Ovary (tissue), 7 donors: ENCODE measurements at regions not wholly inside any gene's neighbourhood (a gene's known extent, or its start where the extent isn't known, plus 50 kb on each side); places are given as distances from the start of the nearest gene placed in this dataset.

Experiments used
- DNase-seq, 5 donors: peaks; one replicate each; pipeline ENCODE4 v3.0.0-alpha.2; 2019 to 2020
- H3K27ac ChIP-seq, 2 donors: fragments of 200-600 bp; one replicate each; pipeline versions ENCODE4 v1.5.1 to v1.8.0; 2019 to 2022
- H3K27me3 ChIP-seq: fragments of 200-600 bp; one replicate; pipeline ENCODE4 v1.8.0; 2022
- H3K36me3 ChIP-seq: fragments of 200-600 bp; sonication (generic); one replicate; pipeline ENCODE4 v1.5.1; 2019
- H3K4me1 ChIP-seq: one replicate; pipeline ENCODE4 v1.8.1; 2013; ENCODE audit warnings: mild to moderate bottlenecking, moderate library complexity; ENCODE audit not compliant: insufficient read depth
- H3K4me3 ChIP-seq: fragments of 200-600 bp; sonication (generic); one replicate; pipeline ENCODE4 v1.5.1; 2017
- H3K9me3 ChIP-seq, 2 donors: fragments of 200-600 bp in 1 of 2; sonication (generic) in 1 of 2; one replicate each; pipeline versions ENCODE4 v1.5.1 to v1.8.1; 2013 to 2019; ENCODE audit warnings: mild to moderate bottlenecking in 1 of 2, moderate library complexity in 1 of 2
- CTCF ChIP-seq, 3 donors: fragments of 450-650 bp in 2 of 3; fragments of 200-600 bp in 1 of 3; IDR thresholded peaks; one replicate each; pipeline versions ENCODE4 v1.5.1 to v1.8.0; 2016 to 2022; ENCODE audit warnings: antibody characterized with exemption in 3 of 3, mild to moderate bottlenecking in 1 of 3
- EP300 ChIP-seq: sonication (generic); formaldehyde crosslinking; IDR thresholded peaks from one replicate; pipeline ENCODE4 v1.6.1; 2017; ENCODE audit warnings: antibody characterized with exemption
- POLR2A ChIP-seq: fragments of 450-650 bp; IDR thresholded peaks from one replicate; pipeline ENCODE4 v1.6.1; 2017; ENCODE audit warnings: antibody characterized with exemption, mild to moderate bottlenecking, moderate library complexity
- WGBS, 3 donors: extraction: QIAGEN DNeasy Blood & Tissue Kit in 1 of 3; methylation state at CpG; one replicate each; pipeline versions ENCODE4 v1.1.5 to v1.1.7; 2013 to 2017; 5-methylcytosine and 5-hydroxymethylcytosine counted together
- intact Hi-C, 4 donors: fragments of 100-400 bp; cut with DNase I; formaldehyde crosslinking; loops; one replicate each; pipeline versions ENCODE4 v1.11.0 to v1.15.1; 2022 to 2023
- donor health status: DM: no; HTN: no; CAD: no; lungs with moderate emphysema.
- donor health status: DM: no; HTN: no; CAD: no.
- donor health status: Bipolar disorder and iron deficiency.
- donor health status: DM: no; HTN: no; CAD: no.
- donor health status: DM: yes; HTN: yes; CAD: no.

DNA sequence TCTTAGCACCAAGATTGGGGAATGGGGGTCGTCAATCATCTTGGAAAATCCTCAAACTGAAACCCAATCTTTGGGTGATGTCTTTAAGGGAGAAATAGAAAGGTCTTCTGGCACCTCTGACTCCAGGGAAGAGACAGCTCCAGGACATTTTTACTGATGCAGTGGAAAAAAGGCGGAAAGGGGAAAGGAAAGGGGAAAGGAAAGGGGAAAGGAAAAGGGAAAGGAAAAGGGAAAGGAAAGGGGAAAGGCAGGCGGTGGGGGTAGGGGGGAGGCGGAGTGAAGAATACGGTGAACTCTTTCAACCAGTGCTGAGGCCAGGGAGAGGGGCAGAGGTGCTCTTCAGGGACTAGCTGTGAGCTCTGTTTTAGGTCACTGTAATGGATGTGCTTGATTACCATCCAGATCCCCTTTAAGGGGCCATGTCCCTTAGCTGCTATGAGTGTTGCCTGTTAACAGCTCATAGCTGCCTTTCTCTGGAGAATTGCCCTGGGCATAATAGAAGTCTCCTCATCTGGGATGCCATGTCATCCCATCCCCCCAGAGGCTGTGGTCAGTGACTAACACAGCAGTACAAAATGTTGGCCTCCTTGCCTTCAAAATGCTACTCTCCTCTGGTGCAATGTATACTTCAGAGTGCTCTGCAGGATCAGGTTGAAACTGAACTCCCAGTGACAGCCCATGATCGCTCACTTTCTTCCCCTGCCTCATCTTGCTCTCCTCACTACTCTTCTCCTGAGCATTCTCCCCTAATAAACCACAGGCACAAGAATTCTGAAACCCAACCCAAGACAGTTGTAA lies 92.4 kb upstream of the AP1S2 start:
- no peak overlapping the region for H3K27ac ChIP-seq
- intact Hi-C loops = loop anchor here in 1 of 4 donors (5.0 kb wide), 1 partner anchor 740 kb away; no protein-coding TSS in a partner anchor
- no peak for TF ChIP-seq POLR2A
- TF ChIP-seq CTCF (IDR thresholded peaks at IDR 0.05) = no peak
- no peak for TF ChIP-seq EP300

GRCh38 chrX:15943391-15943790 lies 88.8 kb upstream of the AP1S2 start:
- no peaks in the 10 kb centered on the region for H3K9me3 ChIP-seq
- H3K27ac ChIP-seq = no peak overlapping the region
- H3K4me1 ChIP-seq = no peaks in the 10 kb centered on the region
- no peak overlapping the region for H3K4me3 ChIP-seq
- no peak for DNase-seq
- no peak for TF ChIP-seq EP300
- TF ChIP-seq POLR2A = no peak
- TF ChIP-seq CTCF (IDR thresholded peaks at IDR 0.05) = no peak
- intact Hi-C loops = no loop called here
- 12 to 45% (median 24%) methylated on average over 2 of the region's 2 CpGs for WGBS, 3 donors
- no peaks in the 10 kb centered on the region for H3K27me3 ChIP-seq
- no peaks in the 10 kb centered on the region for H3K36me3 ChIP-seq

More for the DNA sequence above, 92.4 kb upstream of the AP1S2 start:
- DNase-seq = no peak
- Histone ChIP-seq H3K4me3 (no peak overlapping the region), H3K27me3 (no peaks in the 10 kb centered on the region), H3K9me3 (no peaks in the 10 kb centered on the region), H3K4me1 (no peaks in the 10 kb centered on the region), H3K36me3 (no peaks in the 10 kb centered on the region)
- 47 to 61% (median 61%) methylated on average over 6 of the region's 6 CpGs for WGBS, 3 donors

- Histone ChIP-seq H3K36me3 (no peaks in the 10 kb centered on the region), H3K4me1 (no peaks in the 10 kb centered on the region), H3K27me3 (no peaks in the 10 kb centered on the region), H3K9me3 (no peaks in the 10 kb centered on the region), H3K27ac (no peak overlapping the region), H3K4me3 (no peak overlapping the region)
- 64 to 90% (median 67%) methylated on average over 2 of the region's 2 CpGs for WGBS, 3 donors
- DNase-seq = no peak
- intact Hi-C loops = no loop called here
- TF ChIP-seq POLR2A (no peak), CTCF (IDR thresholded peaks at IDR 0.05) (no peak), EP300 (no peak)
Observed at GRCh38 chrX:15942307-15942706, 87.7 kb upstream of the AP1S2 start.

DNA sequence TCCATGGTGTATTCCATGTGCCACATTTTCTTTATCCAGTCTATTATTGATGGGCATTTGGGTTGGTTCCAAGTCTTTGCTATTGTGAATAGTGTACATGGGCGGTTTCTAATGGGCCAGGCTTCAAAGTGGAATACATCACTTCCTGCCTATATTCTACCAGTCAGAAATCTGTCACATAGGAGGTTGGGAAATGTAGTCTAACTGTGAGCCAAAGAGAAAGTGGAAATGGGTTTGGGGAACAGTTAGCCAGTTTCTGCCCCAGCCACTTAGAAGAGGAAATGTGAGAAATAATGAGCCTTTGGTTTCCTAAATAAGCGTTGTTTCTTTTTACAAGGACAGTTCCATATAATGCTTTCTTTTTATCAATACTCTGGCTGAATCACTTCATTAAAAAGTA lies 85.1 kb upstream of the AP1S2 start:
- H3K36me3 ChIP-seq = no peaks in the 10 kb centered on the region
- intact Hi-C loops = no loop called here
- DNase-seq = no peak
- WGBS, 3 donors = 86 to 90% (median 88%) methylated on average over 2 of the region's 2 CpGs
- TF ChIP-seq POLR2A (no peak), CTCF (IDR thresholded peaks at IDR 0.05) (no peak), EP300 (no peak)
- no peaks in the 10 kb centered on the region for H3K4me1 ChIP-seq
- H3K4me3 ChIP-seq = no peak overlapping the region
- H3K27ac ChIP-seq = no peak overlapping the region
- no peaks in the 10 kb centered on the region for H3K27me3 ChIP-seq
- H3K9me3 ChIP-seq = no peaks in the 10 kb centered on the region
